NCI-H146 treated with DMSO at 0.1 percent for 48 hours (cell line): ENCODE measurements at regions not wholly inside any gene's neighbourhood (a gene's known extent, or its start where the extent isn't known, plus 50 kb on each side); places are given as distances from the start of the nearest gene placed in this dataset.
"Not testable (repeated sequence)": the region's sequence is repeated elsewhere in the genome, so short reads cannot be mapped to it uniquely, and the experiment has no call there.

Source experiments
- DNase-seq: peaks from one replicate; lab custom pipeline; 2025; ENCODE audit not compliant: unreplicated experiment; lab: John Stamatoyannopoulos, UW

- no peak for DNase-seq
Observed at GRCh38 chr12:58701536-58701935, 218.8 kb downstream of the LRIG3 start.

- no peak for DNase-seq
Observed at GRCh38 chr12:58703866-58704265, 216.4 kb downstream of the LRIG3 start.

GRCh38 chr12:58704770-58705169 is 215.5 kb downstream of the LRIG3 start:
- not testable (repeated sequence) for DNase-seq

GRCh38 chr12:58710901-58711300 is 209.4 kb downstream of the LRIG3 start:
- no peak for DNase-seq

- DNase-seq: no peak
Observed at GRCh38 chr12:58711974-58712373, 208.3 kb downstream of the LRIG3 start.

GRCh38 chr12:58712976-58713375 is 207.3 kb downstream of the LRIG3 start:
- no peak for DNase-seq

GRCh38 chr12:58719161-58719560 is 201.1 kb downstream of the LRIG3 start:
- no peak for DNase-seq

GRCh38 chr12:58720421-58720820 is 199.9 kb downstream of the LRIG3 start:
- no peak for DNase-seq

- no peak for DNase-seq
Observed at GRCh38 chr12:58725400-58726105, 194.8 kb downstream of the LRIG3 start.

GRCh38 chr12:58727521-58727920 is 192.8 kb downstream of the LRIG3 start:
- DNase-seq: no peak

GRCh38 chr12:58728397-58728796 is 191.9 kb downstream of the LRIG3 start:
- DNase-seq: no peak

GRCh38 chr12:58731096-58731495 is 189.2 kb downstream of the LRIG3 start:
- DNase-seq: no peak

GRCh38 chr12:58732894-58733293 is 187.4 kb downstream of the LRIG3 start:
- DNase-seq: no peak

- no peak for DNase-seq
Observed at GRCh38 chr12:58741226-58741625, 179.1 kb downstream of the LRIG3 start.

GRCh38 chr12:58745348-58746125 is 174.8 kb downstream of the LRIG3 start:
- DNase-seq: no peak

GRCh38 chr12:58747533-58747932 is 172.8 kb downstream of the LRIG3 start:
- DNase-seq: no peak

GRCh38 chr12:58750484-58750883 is 169.8 kb downstream of the LRIG3 start:
- DNase-seq: no peak

GRCh38 chr12:58757422-58757821 is 162.9 kb downstream of the LRIG3 start:
- DNase-seq: no peak

- DNase-seq: peak; percentile 18
Observed at GRCh38 chr12:58759745-58760144, 160.6 kb downstream of the LRIG3 start.

- DNase-seq: no peak
Observed at GRCh38 chr12:58761308-58761707, 159.0 kb downstream of the LRIG3 start.

GRCh38 chr12:58764100-58764953 is 156.0 kb downstream of the LRIG3 start:
- DNase-seq: no peak

GRCh38 chr12:58765076-58765475 is 155.2 kb downstream of the LRIG3 start:
- peak; percentile 68 for DNase-seq
